Natural killer cell (primary cell): ENCODE measurements at regions not wholly inside any gene's neighbourhood (a gene's known extent, or its start where the extent isn't known, plus 50 kb on each side); places are given as distances from the start of the nearest gene placed in this dataset.

Source experiments
- ATAC-seq, 3 donors: fragments of 150-1000 bp in 2 of 3; fragments of 200-7000 bp in 1 of 3; cut with Tn5 transposase; 1 replicate in 1 of 3; 2 replicates in 2 of 3; pipeline ENCODE4 v1.10.0; 2021; ENCODE audit warnings: mild to moderate bottlenecking in 2 of 3, moderate library complexity in 2 of 3
- DNase-seq, 2 donors: peaks; one replicate each; pipeline versions ENCODE4 v3.0.0 to v3.0.0-alpha.2; 2013 to 2021; ENCODE audit warnings: mixed read lengths in 1 of 2
- H3K27ac ChIP-seq: one replicate; pipeline ENCODE4 v1.5.1; 2013; ENCODE audit warnings: mild to moderate bottlenecking, low read length
- H3K27me3 ChIP-seq: one replicate; pipeline ENCODE4 v1.6.1; 2013; ENCODE audit warnings: low read length; ENCODE audit not compliant: control insufficient read depth, insufficient read depth
- H3K36me3 ChIP-seq: one replicate; pipeline ENCODE4 v1.6.1; 2013; ENCODE audit warnings: low read length; ENCODE audit not compliant: control insufficient read depth, insufficient read depth
- H3K4me1 ChIP-seq: one replicate; pipeline ENCODE4 v1.6.1; 2013; ENCODE audit warnings: low read length; ENCODE audit not compliant: control insufficient read depth, insufficient read depth
- H3K4me3 ChIP-seq: one replicate; pipeline ENCODE4 v1.5.1; 2013; ENCODE audit warnings: low read length
- H3K9me3 ChIP-seq: one replicate; pipeline ENCODE4 v1.6.1; 2013; ENCODE audit warnings: low read length; ENCODE audit not compliant: control insufficient read depth, insufficient read depth
- H3K27ac Mint-ChIP-seq, 2 donors: one replicate each; pipeline ENCODE4 v1.8.0; 2022; ENCODE audit warnings: mild to moderate bottlenecking in 2 of 2, mixed read lengths in 2 of 2, moderate library complexity in 1 of 2
- H3K27me3 Mint-ChIP-seq, 2 donors: one replicate each; pipeline ENCODE4 v1.8.0; 2022; ENCODE audit warnings: low read depth in 2 of 2, mixed read lengths in 2 of 2
- H3K36me3 Mint-ChIP-seq: one replicate; pipeline ENCODE4 v1.8.0; 2022; ENCODE audit warnings: mixed read lengths
- H3K4me1 Mint-ChIP-seq, 2 donors: one replicate each; pipeline ENCODE4 v1.8.0; 2022; ENCODE audit warnings: mixed read lengths in 2 of 2
- H3K4me3 Mint-ChIP-seq: one replicate; pipeline ENCODE4 v1.8.0; 2022; ENCODE audit warnings: mild to moderate bottlenecking, moderate library complexity, mixed read lengths
- H3K9me3 Mint-ChIP-seq, 2 donors: one replicate each; pipeline ENCODE4 v1.8.0; 2022; ENCODE audit warnings: mixed read lengths in 2 of 2
- WGBS: methylation state at CpG from one replicate; pipeline ENCODE4 v1.1.7; 2013; ENCODE audit warnings: missing lambda C conversion rate; ENCODE audit not compliant: insufficient coverage; 5-methylcytosine and 5-hydroxymethylcytosine counted together
- intact Hi-C: fragments of 100-400 bp; cut with micrococcal nuclease; formaldehyde crosslinking; loops from one replicate; pipeline ENCODE4 v1.14.2; 2022
- TF ChIP-seq, protein P1 (sequence below): fragments of 200-600 bp; IDR thresholded peaks from one replicate; pipeline ENCODE4 v1.8.0; 2022; ENCODE audit warnings: antibody characterized with exemption

DNA sequence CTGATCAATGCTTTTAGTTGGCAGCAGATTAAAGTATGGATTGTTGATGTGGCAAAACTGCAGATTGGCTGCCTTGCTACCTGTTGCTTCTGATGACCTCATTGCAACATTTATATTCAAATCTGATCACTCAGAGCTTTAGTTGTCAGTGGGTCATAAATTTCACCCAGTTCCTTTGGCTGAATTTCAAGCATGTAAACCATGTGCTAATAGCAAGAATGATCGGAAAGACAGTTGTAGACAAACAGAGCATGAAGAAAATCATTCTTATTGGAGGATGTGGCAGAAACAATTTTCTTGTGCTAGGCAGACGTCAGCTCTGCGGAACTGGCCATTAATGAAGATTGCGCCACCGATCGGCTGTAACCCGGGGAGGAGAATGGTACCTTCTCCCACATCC lies 346.6 kb upstream of the EEF2KMT start:
- Histone ChIP-seq H3K36me3 (no peaks in the 10 kb centered on the region), H3K9me3 (no peaks in the 10 kb centered on the region), H3K4me3 (no peak overlapping the region), H3K27me3 (no peaks in the 10 kb centered on the region), H3K4me1 (no peaks in the 10 kb centered on the region), H3K27ac (no peak overlapping the region)
- ATAC-seq, result no peak
- H3K27me3 Mint-ChIP-seq, result peaks cover 17% of the 10 kb centered on the region in 2 donors
- peaks cover 0 to 4% of the 10 kb centered on the region in 2 donors for H3K9me3 Mint-ChIP-seq
- WGBS, result 98% methylated on average over 6 of the region's 7 CpGs
- H3K36me3 Mint-ChIP-seq, result no peaks in the 10 kb centered on the region
- H3K4me1 Mint-ChIP-seq, result no peaks in the 10 kb centered on the region
- no peak for DNase-seq
- intact Hi-C loops, result no loop called here
- no peak overlapping the region for H3K4me3 Mint-ChIP-seq
- TF ChIP-seq, protein P1, sequence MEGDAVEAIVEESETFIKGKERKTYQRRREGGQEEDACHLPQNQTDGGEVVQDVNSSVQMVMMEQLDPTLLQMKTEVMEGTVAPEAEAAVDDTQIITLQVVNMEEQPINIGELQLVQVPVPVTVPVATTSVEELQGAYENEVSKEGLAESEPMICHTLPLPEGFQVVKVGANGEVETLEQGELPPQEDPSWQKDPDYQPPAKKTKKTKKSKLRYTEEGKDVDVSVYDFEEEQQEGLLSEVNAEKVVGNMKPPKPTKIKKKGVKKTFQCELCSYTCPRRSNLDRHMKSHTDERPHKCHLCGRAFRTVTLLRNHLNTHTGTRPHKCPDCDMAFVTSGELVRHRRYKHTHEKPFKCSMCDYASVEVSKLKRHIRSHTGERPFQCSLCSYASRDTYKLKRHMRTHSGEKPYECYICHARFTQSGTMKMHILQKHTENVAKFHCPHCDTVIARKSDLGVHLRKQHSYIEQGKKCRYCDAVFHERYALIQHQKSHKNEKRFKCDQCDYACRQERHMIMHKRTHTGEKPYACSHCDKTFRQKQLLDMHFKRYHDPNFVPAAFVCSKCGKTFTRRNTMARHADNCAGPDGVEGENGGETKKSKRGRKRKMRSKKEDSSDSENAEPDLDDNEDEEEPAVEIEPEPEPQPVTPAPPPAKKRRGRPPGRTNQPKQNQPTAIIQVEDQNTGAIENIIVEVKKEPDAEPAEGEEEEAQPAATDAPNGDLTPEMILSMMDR, result no peak
- no peak overlapping the region for H3K27ac Mint-ChIP-seq

DNA sequence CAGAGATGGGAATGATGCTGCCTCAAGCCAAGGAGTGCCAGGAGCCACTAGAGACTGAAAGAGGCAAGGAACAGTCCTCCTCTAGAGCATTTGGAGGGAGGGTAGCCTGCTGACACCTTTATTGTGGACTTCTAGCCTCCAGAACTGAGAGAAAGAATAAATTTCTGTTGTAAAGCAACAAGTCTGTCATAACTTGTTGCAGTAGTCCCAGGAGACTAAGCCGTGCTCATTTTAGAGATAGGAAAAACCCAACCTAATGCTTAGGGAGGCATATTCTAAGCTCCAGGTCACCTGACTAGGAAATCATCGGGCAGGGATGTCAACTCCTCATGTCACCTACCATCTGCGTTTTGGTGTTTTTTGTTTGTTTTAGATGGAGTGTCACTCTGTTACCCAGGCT lies 345.4 kb upstream of the EEF2KMT start:
- intact Hi-C loops, result no loop called here
- peaks cover 0 to 10% of the 10 kb centered on the region in 2 donors for H3K9me3 Mint-ChIP-seq
- TF ChIP-seq, protein P1, result no peak
- H3K4me1 Mint-ChIP-seq, result no peaks in the 10 kb centered on the region
- no peak overlapping the region for H3K27ac Mint-ChIP-seq
- H3K36me3 Mint-ChIP-seq, result no peaks in the 10 kb centered on the region
- H3K4me3 ChIP-seq, result no peak overlapping the region
- peaks cover 17 to 22% of the 10 kb centered on the region in 2 donors for H3K27me3 Mint-ChIP-seq
- WGBS, result 95% methylated on average over 3 of the region's 3 CpGs
- DNase-seq (no peak), ATAC-seq (no peak)
- no peak overlapping the region for H3K4me3 Mint-ChIP-seq
- no peaks in the 10 kb centered on the region for H3K36me3 ChIP-seq
- H3K9me3 ChIP-seq, result no peaks in the 10 kb centered on the region
- H3K4me1 ChIP-seq, result no peaks in the 10 kb centered on the region
- no peak overlapping the region for H3K27ac ChIP-seq
- H3K27me3 ChIP-seq, result no peaks in the 10 kb centered on the region

DNA sequence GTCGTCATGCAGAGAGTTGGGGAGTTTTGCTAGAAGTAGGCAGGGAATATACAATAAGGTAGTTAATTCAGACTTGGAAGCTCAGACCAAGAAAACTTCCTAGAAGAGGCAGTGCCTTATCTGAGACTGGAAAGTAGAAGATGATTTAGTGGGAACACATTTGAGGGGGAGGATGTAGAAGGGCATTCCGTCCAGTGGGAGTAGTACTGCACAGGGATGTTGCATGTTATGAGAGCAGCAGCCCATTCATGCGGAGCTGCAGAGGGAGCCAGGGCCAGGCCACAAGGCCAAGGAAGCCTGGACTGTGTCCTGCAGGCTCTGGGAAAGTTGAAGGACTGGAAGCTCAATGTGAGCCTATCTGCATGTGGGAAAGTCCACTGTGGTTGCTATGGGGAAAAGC lies 344.5 kb upstream of the EEF2KMT start:
- H3K4me3 ChIP-seq, result no peak overlapping the region
- H3K9me3 ChIP-seq, result no peaks in the 10 kb centered on the region
- Mint-ChIP-seq H3K9me3 (peaks cover 0 to 10% of the 10 kb centered on the region in 2 donors), H3K4me3 (no peak overlapping the region), H3K27ac (no peak overlapping the region), H3K36me3 (no peaks in the 10 kb centered on the region), H3K4me1 (no peaks in the 10 kb centered on the region), H3K27me3 (peaks cover 17 to 19% of the 10 kb centered on the region in 2 donors)
- TF ChIP-seq, protein P1, result no peak
- 78% methylated on average over 3 of the region's 3 CpGs for WGBS
- no peaks in the 10 kb centered on the region for H3K36me3 ChIP-seq
- H3K27me3 ChIP-seq, result no peaks in the 10 kb centered on the region
- ATAC-seq, result no peak
- H3K4me1 ChIP-seq, result no peaks in the 10 kb centered on the region
- no peak overlapping the region for H3K27ac ChIP-seq
- intact Hi-C loops, result no loop called here
- no peak for DNase-seq

DNA sequence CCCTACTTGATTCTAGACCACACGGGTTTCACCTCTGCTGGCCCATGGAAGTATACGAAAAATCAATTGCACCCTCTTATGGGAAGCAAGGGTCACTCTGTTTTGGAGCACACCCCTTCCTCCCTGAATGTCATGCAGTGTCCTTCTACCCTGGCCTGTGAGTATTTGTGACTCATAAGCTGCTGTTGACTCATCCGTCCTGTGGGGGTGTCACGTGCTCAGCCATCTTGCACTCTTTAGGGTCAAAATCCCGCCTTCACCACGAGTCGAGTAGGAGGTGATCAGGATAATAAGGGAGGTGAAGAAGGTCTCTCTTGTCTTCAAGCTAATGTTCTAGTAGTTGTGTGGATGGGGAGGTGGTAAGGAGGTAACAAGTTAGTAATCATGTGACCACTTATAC lies 341.0 kb upstream of the EEF2KMT start:
- Mint-ChIP-seq H3K27ac (no peak overlapping the region), H3K36me3 (no peaks in the 10 kb centered on the region), H3K4me3 (no peak overlapping the region), H3K27me3 (peaks cover 0 to 22% of the 10 kb centered on the region in 2 donors), H3K9me3 (peaks cover 0 to 10% of the 10 kb centered on the region in 2 donors), H3K4me1 (no peaks in the 10 kb centered on the region)
- 90% methylated on average over 7 of the region's 7 CpGs for WGBS
- Histone ChIP-seq H3K4me1 (no peaks in the 10 kb centered on the region), H3K4me3 (no peak overlapping the region), H3K27me3 (no peaks in the 10 kb centered on the region), H3K9me3 (no peaks in the 10 kb centered on the region), H3K36me3 (no peaks in the 10 kb centered on the region), H3K27ac (no peak overlapping the region)
- TF ChIP-seq, protein P1, result no peak
- intact Hi-C loops, result no loop called here
- ATAC-seq (no peak), DNase-seq (no peak)
